ENCODE measurements at regions not wholly inside any gene's neighbourhood (a gene's known extent, or its start where the extent isn't known, plus 50 kb on each side); places are given as distances from the start of the nearest gene placed in this dataset.

- TF ChIP-seq CTCF (IDR thresholded peaks at IDR 0.05; ENCODE audit: insufficient read depth in 1 of 2, low read depth in 1 of 2, low read length in 1 of 2, severe bottlenecking in 1 of 2, unreplicated experiment in 1 of 2), result no peak
- Mint-ChIP-seq H3K4me1 (ENCODE audit: low read depth, unreplicated experiment) (peaks cover 12% of the 10 kb centered on the region), H3K4me3 (ENCODE audit: unreplicated experiment) (no peak overlapping the region), H3K27ac (ENCODE audit: unreplicated experiment) (no peak overlapping the region), H3K9me3 (ENCODE audit: unreplicated experiment) (peaks cover 16% of the 10 kb centered on the region), H3K27me3 (ENCODE audit: insufficient read depth, unreplicated experiment) (no peaks in the 10 kb centered on the region), H3K36me3 (ENCODE audit: insufficient read depth, unreplicated experiment) (no peaks in the 10 kb centered on the region)
- H3K9me3 ChIP-seq, result no peaks in the 10 kb centered on the region
- intact Hi-C loops (cut with micrococcal nuclease; ENCODE audit: unreplicated experiment), result no loop called here
- POLR2A ChIA-PET, result no interaction called here
- H3K27me3 ChIP-seq (replicated peaks; ENCODE audit: control insufficient read depth, insufficient read depth, low read length), result no peaks in the 10 kb centered on the region
- H3K4me1 ChIP-seq, result peaks cover 22% of the 10 kb centered on the region
- no TSS peak for BruUV-seq (replicated peaks)
- CTCF ChIA-PET, result no interaction called here
- no peak for DNase-seq
- no peaks in the 10 kb centered on the region for H3K36me3 ChIP-seq (ENCODE audit: control insufficient read depth, insufficient read depth, low read length)
- no peak overlapping the region for H3K4me3 ChIP-seq (ENCODE audit: low read depth, low read length)
These were observed 250.7 kb downstream of the IKZF2 start for GRCh38 chr2:212900715-212901114.

DNA sequence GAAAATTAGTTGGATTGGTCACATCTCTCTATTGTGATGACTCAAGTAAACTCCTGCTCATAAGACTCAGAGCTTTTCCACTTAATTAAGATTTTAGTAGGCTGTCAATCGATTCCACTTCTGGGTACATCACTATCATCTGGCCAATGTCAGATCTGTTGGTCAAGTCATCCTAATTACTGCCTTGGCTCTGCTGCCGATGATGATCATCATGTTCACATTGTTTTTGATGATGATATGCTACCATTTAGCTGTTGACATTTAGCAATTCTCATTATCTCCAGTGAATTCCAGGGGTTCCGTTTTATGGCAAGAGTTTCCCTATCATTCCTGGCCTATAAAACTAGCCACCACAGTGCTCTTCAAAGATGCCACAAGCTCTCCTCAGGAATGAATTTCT is 253.4 kb downstream of the IKZF2 start:
- Mint-ChIP-seq H3K4me3 (ENCODE audit: unreplicated experiment) (no peak overlapping the region), H3K27ac (ENCODE audit: unreplicated experiment) (no peak overlapping the region), H3K4me1 (ENCODE audit: low read depth, unreplicated experiment) (no peaks in the 10 kb centered on the region), H3K27me3 (ENCODE audit: insufficient read depth, unreplicated experiment) (no peaks in the 10 kb centered on the region), H3K9me3 (ENCODE audit: unreplicated experiment) (peaks cover 8% of the 10 kb centered on the region), H3K36me3 (ENCODE audit: insufficient read depth, unreplicated experiment) (no peaks in the 10 kb centered on the region)
- H3K27me3 ChIP-seq (replicated peaks; ENCODE audit: control insufficient read depth, insufficient read depth, low read length), result no peaks in the 10 kb centered on the region
- H3K9me3 ChIP-seq, result no peaks in the 10 kb centered on the region
- ChIA-PET CTCF (no interaction called here), POLR2A (no interaction called here)
- H3K4me1 ChIP-seq, result peaks cover 8% of the 10 kb centered on the region; the same call in 1 of the 2 replicates
- TF ChIP-seq CTCF (IDR thresholded peaks at IDR 0.05; ENCODE audit: insufficient read depth in 1 of 2, low read depth in 1 of 2, low read length in 1 of 2, severe bottlenecking in 1 of 2, unreplicated experiment in 1 of 2), result no peak
- intact Hi-C loops (cut with micrococcal nuclease; ENCODE audit: unreplicated experiment), result no loop called here
- DNase-seq, result no peak
- no TSS peak for BruUV-seq (replicated peaks)
- no peaks in the 10 kb centered on the region for H3K36me3 ChIP-seq (ENCODE audit: control insufficient read depth, insufficient read depth, low read length)
- H3K4me3 ChIP-seq (ENCODE audit: low read depth, low read length), result no peak overlapping the region

DNA sequence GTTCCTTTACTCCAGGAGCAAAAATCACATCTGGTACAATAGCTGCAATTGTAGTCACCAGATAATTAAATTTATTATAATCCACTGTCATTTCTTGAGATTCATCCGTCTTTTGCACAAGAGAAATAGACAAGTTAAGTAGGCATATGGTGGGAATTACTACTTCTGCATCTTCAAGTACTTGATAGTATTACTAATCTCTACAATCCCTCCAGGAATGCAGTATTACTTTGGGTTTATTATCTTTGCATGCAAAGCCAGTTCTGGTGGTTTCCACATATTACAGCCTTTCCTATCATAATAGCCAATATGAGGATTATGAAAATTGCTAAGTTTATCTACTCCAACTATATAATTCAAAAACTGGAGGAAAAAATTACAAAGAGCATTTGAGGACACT is 254.1 kb downstream of the IKZF2 start:
- Mint-ChIP-seq H3K36me3 (ENCODE audit: insufficient read depth, unreplicated experiment) (no peaks in the 10 kb centered on the region), H3K27ac (ENCODE audit: unreplicated experiment) (no peak overlapping the region), H3K4me3 (ENCODE audit: unreplicated experiment) (no peak overlapping the region), H3K27me3 (ENCODE audit: insufficient read depth, unreplicated experiment) (no peaks in the 10 kb centered on the region), H3K9me3 (ENCODE audit: unreplicated experiment) (peaks cover 1% of the 10 kb centered on the region), H3K4me1 (ENCODE audit: low read depth, unreplicated experiment) (no peaks in the 10 kb centered on the region)
- Histone ChIP-seq H3K4me3 (ENCODE audit: low read depth, low read length) (no peak overlapping the region), H3K4me1 (peaks cover 8% of the 10 kb centered on the region; the same call in 1 of the 2 replicates), H3K9me3 (no peaks in the 10 kb centered on the region), H3K27me3 (replicated peaks; ENCODE audit: control insufficient read depth, insufficient read depth, low read length) (no peaks in the 10 kb centered on the region), H3K36me3 (ENCODE audit: control insufficient read depth, insufficient read depth, low read length) (no peaks in the 10 kb centered on the region)
- TF ChIP-seq CTCF (IDR thresholded peaks at IDR 0.05; ENCODE audit: insufficient read depth in 1 of 2, low read depth in 1 of 2, low read length in 1 of 2, severe bottlenecking in 1 of 2, unreplicated experiment in 1 of 2), result no peak
- intact Hi-C loops (cut with micrococcal nuclease; ENCODE audit: unreplicated experiment), result no loop called here
- ChIA-PET POLR2A (no interaction called here), CTCF (no interaction called here)
- no peak for DNase-seq
- no TSS peak for BruUV-seq (replicated peaks)

All from Caco-2 (cell line).